Smooth muscle cell (in vitro differentiated cells): ENCODE measurements at regions not wholly inside any gene's neighbourhood (a gene's known extent, or its start where the extent isn't known, plus 50 kb on each side); places are given as distances from the start of the nearest gene placed in this dataset.

Source experiments
- DNase-seq: peaks from one replicate; lab custom pipeline; 2025; ENCODE audit not compliant: unreplicated experiment; lab: John Stamatoyannopoulos, UW
- H2AFZ ChIP-seq: fragments of 200-600 bp; sonication (generic); 2 replicates; pipeline ENCODE4 v1.6.0; 2016; ENCODE audit warnings: antibody characterized with exemption, low read depth, mild to moderate bottlenecking
- H3F3A ChIP-seq: fragments of 200-600 bp; sonication (generic); 2 replicates; pipeline ENCODE4 v1.6.0; 2017; ENCODE audit warnings: antibody characterized with exemption, low read depth
- H3K27ac ChIP-seq: fragments of 200-600 bp; sonication (generic); 2 replicates; pipeline ENCODE4 v1.5.1; 2016; ENCODE audit warnings: low read depth, mild to moderate bottlenecking
- H3K27me3 ChIP-seq: fragments of 200-600 bp; sonication (generic); 2 replicates; pipeline ENCODE4 v1.6.1; 2016; ENCODE audit warnings: low read depth, mild to moderate bottlenecking
- H3K36me3 ChIP-seq: fragments of 200-600 bp; sonication (generic); 2 replicates; pipeline ENCODE4 v1.5.1; 2016; ENCODE audit warnings: low read depth
- H3K4me1 ChIP-seq: fragments of 200-600 bp; sonication (generic); 2 replicates; pipeline ENCODE4 v1.5.1; 2016; ENCODE audit warnings: low read depth
- H3K4me2 ChIP-seq: fragments of 200-600 bp; sonication (generic); 2 replicates; pipeline ENCODE4 v1.6.0; 2016; ENCODE audit warnings: mild to moderate bottlenecking
- H3K4me3 ChIP-seq: fragments of 200-600 bp; sonication (generic); 2 replicates; pipeline ENCODE4 v1.5.1; 2016; ENCODE audit warnings: mild to moderate bottlenecking
- H3K79me2 ChIP-seq: fragments of 200-600 bp; sonication (generic); 2 replicates; pipeline ENCODE4 v1.6.0; 2016; ENCODE audit warnings: low read depth, mild to moderate bottlenecking
- H3K9ac ChIP-seq: fragments of 200-600 bp; sonication (generic); 2 replicates; pipeline ENCODE4 v1.6.0; 2016; ENCODE audit warnings: low read depth
- H3K9me3 ChIP-seq: fragments of 200-600 bp; sonication (generic); replicated peaks from 2 replicates; pipeline ENCODE4 v1.5.1; 2016; ENCODE audit warnings: low read depth
- H4K20me1 ChIP-seq: fragments of 200-600 bp; sonication (generic); 2 replicates; pipeline ENCODE4 v1.6.0; 2016; ENCODE audit warnings: low read depth
- WGBS: methylation state at CpG from one replicate; pipeline ENCODE4 v1.1.7; 2016; ENCODE audit warnings: low lambda C conversion rate; 5-methylcytosine and 5-hydroxymethylcytosine counted together
- TF ChIP-seq, protein P1 (sequence below): fragments of 200-600 bp; sonication (generic); IDR thresholded peaks from 2 replicates; pipeline ENCODE4 v1.5.1; 2017; ENCODE audit warnings: borderline replicate concordance, mild to moderate bottlenecking, antibody characterized with exemption; ENCODE audit not compliant: insufficient read depth, poor library complexity, severe bottlenecking

DNA sequence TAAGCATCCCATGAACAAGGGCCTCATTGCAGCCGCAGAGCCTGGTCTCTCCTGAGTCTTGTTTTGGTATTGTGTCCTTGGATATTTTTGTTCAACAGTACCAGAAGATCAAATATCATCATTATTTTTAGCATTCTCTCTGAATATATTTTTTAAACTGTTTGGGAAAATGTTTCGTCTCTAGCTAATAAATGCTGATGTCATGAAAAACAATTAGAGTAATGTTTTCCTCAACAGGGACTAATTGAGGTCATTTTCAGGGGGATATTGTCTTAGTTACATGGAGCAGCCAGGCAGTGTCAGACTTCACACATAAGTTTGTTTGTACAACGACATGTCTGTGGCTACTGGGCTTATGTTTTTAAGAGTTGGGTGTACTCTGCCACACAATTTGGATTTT is 805.3 kb upstream of the SOX9 start:
- Histone ChIP-seq H3K4me2 (no peak overlapping the region), H3K27ac (no peak overlapping the region), H3F3A (no peaks in the 10 kb centered on the region), H2AFZ (no peak overlapping the region), H4K20me1 (no peaks in the 10 kb centered on the region), H3K9ac (no peak overlapping the region), H3K4me1 (no peaks in the 10 kb centered on the region), H3K4me3 (no peak overlapping the region), H3K9me3 (no peaks in the 10 kb centered on the region), H3K27me3 (no peaks in the 10 kb centered on the region), H3K79me2 (no peaks in the 10 kb centered on the region), H3K36me3 (no peaks in the 10 kb centered on the region)
- TF ChIP-seq, protein P1, sequence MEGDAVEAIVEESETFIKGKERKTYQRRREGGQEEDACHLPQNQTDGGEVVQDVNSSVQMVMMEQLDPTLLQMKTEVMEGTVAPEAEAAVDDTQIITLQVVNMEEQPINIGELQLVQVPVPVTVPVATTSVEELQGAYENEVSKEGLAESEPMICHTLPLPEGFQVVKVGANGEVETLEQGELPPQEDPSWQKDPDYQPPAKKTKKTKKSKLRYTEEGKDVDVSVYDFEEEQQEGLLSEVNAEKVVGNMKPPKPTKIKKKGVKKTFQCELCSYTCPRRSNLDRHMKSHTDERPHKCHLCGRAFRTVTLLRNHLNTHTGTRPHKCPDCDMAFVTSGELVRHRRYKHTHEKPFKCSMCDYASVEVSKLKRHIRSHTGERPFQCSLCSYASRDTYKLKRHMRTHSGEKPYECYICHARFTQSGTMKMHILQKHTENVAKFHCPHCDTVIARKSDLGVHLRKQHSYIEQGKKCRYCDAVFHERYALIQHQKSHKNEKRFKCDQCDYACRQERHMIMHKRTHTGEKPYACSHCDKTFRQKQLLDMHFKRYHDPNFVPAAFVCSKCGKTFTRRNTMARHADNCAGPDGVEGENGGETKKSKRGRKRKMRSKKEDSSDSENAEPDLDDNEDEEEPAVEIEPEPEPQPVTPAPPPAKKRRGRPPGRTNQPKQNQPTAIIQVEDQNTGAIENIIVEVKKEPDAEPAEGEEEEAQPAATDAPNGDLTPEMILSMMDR, result no peak
- DNase-seq, result no peak
- 80% methylated on average over 3 of the region's 3 CpGs for WGBS

DNA sequence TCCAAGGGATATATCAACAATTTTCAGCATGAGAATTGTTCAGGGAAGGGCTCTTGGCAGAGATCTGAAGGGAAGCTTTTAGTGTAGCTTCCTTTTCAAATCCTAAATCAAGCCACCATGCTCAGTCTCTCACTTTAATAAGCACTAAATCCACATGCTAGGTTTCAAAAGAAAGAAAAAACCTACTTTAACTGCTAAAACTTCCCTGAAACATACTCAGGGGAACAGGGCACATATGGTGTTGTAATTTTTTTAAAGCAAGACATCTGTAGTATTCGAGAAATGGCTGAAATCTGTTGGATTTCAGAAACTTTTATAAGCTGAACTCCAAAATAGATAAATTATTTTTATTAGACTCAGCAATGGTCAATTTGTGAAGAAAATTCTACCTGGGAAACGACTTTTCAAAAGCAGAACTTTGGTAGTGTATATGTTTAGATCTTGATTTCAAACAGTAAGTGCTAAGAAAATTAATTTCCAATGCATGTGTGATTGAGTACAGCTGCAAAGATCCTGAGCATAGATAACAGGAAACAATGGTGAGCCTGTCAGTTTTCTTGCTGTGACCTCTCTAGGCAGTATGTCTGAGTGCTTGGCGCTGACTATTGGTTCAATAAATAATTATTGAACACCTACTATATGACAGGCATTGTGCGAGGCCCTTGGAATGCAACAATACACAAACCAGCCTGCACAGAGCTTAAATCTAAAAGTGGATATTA is 804.5 kb upstream of the SOX9 start:
- H3F3A ChIP-seq, result no peaks in the 10 kb centered on the region
- H3K4me3 ChIP-seq, result no peak overlapping the region
- H3K27ac ChIP-seq, result no peak overlapping the region
- no peaks in the 10 kb centered on the region for H3K36me3 ChIP-seq
- whole genome bisulfite sequencing, result 86% methylated on average over 4 of the region's 4 CpGs
- no peaks in the 10 kb centered on the region for H4K20me1 ChIP-seq
- no peaks in the 10 kb centered on the region for H3K79me2 ChIP-seq
- no peak overlapping the region for H2AFZ ChIP-seq
- no peaks in the 10 kb centered on the region for H3K4me1 ChIP-seq
- no peaks in the 10 kb centered on the region for H3K9me3 ChIP-seq
- DNase-seq, result no peak
- no peaks in the 10 kb centered on the region for H3K27me3 ChIP-seq
- TF ChIP-seq, protein P1, result no peak
- H3K9ac ChIP-seq, result no peak overlapping the region
- no peak overlapping the region for H3K4me2 ChIP-seq

DNA sequence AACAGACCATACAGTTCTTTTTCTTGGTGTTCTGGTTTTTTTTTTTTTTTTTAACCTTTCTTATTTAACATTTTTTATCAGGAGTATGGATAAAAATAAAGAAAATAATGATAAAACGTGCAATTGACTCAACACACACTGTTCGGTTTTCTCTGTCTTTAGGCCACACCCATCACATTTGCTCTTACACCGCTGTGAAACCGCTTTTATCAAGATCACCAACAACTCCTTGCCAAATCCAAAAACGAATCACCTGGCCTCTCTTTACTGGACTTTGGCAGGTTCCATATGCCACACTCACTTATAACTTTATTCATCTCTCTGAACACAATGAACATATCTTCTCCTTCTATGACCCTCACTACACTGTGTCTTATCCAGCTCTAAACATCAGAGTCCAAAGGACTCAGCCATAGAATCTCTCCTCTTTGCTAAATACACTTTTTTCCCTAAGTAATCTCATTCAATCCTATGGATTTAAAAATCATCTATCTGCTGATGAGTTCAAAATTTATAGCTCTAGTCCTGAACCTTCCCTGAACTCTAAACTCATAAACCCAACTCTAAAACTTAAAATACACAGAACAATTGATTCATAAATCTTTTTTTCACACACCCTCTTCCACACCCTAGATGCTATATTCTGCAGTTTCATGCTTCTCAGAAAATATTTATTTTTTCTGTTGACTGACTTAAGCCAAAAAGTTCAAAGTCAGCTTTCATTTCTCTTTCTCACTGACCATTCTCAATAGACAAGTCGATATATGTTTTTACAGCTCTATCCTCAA is 800.6 kb upstream of the SOX9 start:
- Histone ChIP-seq H3K9me3 (no peaks in the 10 kb centered on the region), H3F3A (no peaks in the 10 kb centered on the region), H2AFZ (no peak overlapping the region), H3K9ac (no peak overlapping the region), H3K79me2 (no peaks in the 10 kb centered on the region), H3K4me1 (no peaks in the 10 kb centered on the region), H3K4me2 (no peak overlapping the region), H3K36me3 (no peaks in the 10 kb centered on the region), H3K27me3 (no peaks in the 10 kb centered on the region), H4K20me1 (no peaks in the 10 kb centered on the region), H3K27ac (no peak overlapping the region), H3K4me3 (no peak overlapping the region)
- WGBS, result 90% methylated on average over 6 of the region's 6 CpGs
- no peak for DNase-seq
- TF ChIP-seq, protein P1, result no peak

DNA sequence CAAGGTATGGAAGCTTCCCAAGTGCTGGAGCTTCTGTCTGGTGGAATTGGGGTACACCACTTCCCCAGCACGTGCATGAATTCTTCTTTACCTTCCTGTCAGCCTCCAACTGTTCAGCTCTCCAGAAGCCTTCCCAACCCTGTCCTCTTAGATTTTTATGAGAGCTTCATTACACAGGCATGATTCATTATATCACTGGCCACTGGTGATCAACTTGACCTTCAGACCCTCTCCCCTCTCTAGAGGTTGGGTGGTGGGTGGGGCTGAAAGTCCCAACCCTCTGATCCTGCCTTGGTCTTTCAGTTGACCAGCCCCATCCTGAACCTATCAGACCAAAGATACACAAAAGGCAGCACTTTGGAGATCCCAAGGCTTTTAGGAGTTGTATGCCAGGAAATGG is 795.7 kb upstream of the SOX9 start:
- Histone ChIP-seq H2AFZ (no peak overlapping the region), H3K4me3 (no peak overlapping the region), H3K4me2 (no peak overlapping the region), H4K20me1 (no peaks in the 10 kb centered on the region), H3K27me3 (no peaks in the 10 kb centered on the region), H3K4me1 (peaks cover 10% of the 10 kb centered on the region), H3K9me3 (no peaks in the 10 kb centered on the region), H3K27ac (no peak overlapping the region), H3K36me3 (no peaks in the 10 kb centered on the region), H3K79me2 (no peaks in the 10 kb centered on the region), H3F3A (no peaks in the 10 kb centered on the region), H3K9ac (no peak overlapping the region)
- TF ChIP-seq, protein P1, result no peak
- 74% methylated on average over 1 of the region's 1 CpG for WGBS
- DNase-seq, result no peak
